ENCODE measurements at regions not wholly inside any gene's neighbourhood (a gene's known extent, or its start where the extent isn't known, plus 50 kb on each side); places are given as distances from the start of the nearest gene placed in this dataset.

DNA sequence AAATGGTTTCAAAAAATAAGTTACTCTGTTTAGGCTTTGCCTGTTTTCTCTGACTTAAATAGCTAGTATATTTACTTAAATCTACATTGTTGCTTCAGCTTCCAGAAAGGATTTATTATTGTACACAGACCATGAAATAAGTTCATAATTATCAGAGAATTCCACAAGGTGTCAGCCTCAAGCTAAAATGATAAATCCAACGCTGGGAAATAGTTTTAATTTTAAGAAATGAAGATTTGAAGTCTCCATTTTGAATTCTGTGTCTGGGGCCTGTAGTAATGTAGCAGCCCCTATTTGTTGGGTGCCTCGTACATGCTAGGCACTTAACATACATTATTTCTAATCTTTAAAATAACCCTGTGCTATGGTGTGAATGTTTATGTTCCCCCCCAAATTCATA is 92.6 kb upstream of the KCNMB2 start:
- TF ChIP-seq, protein P1, sequence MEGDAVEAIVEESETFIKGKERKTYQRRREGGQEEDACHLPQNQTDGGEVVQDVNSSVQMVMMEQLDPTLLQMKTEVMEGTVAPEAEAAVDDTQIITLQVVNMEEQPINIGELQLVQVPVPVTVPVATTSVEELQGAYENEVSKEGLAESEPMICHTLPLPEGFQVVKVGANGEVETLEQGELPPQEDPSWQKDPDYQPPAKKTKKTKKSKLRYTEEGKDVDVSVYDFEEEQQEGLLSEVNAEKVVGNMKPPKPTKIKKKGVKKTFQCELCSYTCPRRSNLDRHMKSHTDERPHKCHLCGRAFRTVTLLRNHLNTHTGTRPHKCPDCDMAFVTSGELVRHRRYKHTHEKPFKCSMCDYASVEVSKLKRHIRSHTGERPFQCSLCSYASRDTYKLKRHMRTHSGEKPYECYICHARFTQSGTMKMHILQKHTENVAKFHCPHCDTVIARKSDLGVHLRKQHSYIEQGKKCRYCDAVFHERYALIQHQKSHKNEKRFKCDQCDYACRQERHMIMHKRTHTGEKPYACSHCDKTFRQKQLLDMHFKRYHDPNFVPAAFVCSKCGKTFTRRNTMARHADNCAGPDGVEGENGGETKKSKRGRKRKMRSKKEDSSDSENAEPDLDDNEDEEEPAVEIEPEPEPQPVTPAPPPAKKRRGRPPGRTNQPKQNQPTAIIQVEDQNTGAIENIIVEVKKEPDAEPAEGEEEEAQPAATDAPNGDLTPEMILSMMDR (IDR thresholded peaks at IDR 0.05), result no peak
- TF ChIP-seq POLR2A (IDR thresholded peaks at IDR 0.05), result no peak

Data from testis (tissue), 2 donors.